HG02885 (cell line): ENCODE measurements at regions not wholly inside any gene's neighbourhood (a gene's known extent, or its start where the extent isn't known, plus 50 kb on each side); places are given as distances from the start of the nearest gene placed in this dataset.

ENCODE experiments used
- ATAC-seq: cut with Tn5 transposase; IDR thresholded peaks from one replicate; pipeline ENCODE4 v1.9.1; 2021; ENCODE audit warnings: mild to moderate bottlenecking; ENCODE audit not compliant: unreplicated experiment, poor library complexity

DNA sequence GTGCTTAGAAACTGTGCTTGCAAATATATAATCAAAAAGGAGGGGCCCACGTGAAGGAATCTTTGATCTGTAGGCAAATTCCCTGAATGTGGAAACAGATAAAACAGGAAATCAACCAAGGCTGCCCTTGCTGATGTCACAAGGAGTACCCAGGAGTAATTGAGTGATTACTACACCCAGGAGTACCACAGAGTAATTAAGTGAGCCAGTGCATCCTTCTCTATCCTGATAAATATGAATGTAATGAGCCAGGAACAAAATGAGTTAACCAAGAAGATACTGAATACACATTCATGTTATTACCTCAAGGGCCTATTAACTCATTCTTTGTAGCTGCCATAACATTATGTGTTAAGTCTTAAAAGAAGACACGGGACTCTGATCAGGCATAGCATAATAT is 87.3 kb upstream of the POU1F1 start:
- ATAC-seq, result no peak

DNA sequence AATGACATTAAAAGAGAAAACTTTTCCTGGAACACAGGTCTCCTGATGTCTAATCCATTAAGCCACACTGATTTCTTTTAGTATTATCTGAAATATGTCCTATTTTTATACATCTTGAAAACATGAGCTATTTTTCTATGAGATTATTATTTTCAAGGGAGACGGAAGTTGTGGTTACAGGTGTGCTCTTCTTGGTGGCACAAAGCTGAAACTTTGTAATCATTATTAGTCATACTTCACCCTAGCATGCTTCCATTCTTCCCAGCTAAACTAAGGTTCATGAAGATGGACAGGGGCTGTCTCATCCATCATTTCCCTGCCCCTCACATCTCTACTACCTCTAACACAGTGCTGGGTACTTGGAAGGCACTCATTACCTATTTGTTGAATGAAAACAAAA is 85.6 kb upstream of the POU1F1 start:
- no peak for ATAC-seq

DNA sequence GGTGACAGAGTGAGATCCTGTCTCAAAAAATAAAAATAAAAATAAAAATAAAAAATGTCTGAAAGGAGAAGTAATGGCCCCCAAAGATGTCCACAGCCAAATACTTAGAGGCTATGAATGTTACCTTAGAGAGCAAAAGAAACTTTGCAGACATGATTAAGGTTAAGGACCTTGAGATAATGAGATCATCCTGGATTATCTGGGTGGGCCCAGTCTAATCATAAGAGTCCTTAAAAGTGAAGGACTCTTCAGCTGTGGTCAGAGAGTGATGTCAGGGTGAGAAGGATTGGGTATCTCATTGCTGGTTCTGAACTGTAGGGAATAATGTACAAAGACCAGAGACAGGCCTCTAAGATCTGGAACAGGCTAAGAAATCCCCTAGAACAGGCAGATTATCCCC is 84.9 kb upstream of the POU1F1 start:
- no peak for ATAC-seq

DNA sequence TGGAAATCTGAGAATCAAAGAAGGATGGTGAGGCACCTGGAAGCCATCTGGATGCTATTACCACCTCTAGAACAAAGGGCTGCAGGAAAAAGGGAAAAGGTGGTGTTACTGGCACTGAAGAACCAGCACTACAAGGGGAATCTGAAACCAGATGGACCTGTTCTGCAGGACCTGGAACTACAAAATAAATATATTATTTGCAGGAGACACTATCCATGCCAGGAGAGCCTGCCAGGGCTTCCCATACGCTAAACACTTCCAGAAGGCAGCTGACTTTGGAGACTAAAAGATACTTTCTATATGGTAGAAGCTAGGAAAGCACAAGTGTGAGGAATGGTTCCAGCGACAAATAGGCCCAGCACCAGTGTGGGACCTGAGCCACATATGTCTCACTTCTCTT is 83.4 kb upstream of the POU1F1 start:
- ATAC-seq, result no peak

DNA sequence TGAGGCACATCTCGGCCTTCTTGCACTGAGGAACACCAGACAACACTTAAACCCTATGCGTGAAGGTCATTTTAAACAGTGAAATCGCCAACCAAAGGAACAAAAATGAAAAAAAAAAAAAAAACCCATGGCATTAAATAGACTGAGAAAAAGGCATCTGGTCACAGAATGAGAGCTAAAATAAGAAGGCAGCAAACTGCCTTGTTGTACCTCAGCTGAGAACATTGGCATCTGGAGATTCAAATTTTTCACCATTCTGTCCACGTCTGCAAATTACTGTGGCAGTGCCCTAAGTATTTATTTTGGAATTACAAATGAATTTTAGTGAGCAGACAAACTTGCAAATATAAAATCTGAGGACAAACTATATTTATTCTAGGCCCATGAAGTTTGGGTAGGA is 82.6 kb upstream of the POU1F1 start:
- ATAC-seq, result no peak

DNA sequence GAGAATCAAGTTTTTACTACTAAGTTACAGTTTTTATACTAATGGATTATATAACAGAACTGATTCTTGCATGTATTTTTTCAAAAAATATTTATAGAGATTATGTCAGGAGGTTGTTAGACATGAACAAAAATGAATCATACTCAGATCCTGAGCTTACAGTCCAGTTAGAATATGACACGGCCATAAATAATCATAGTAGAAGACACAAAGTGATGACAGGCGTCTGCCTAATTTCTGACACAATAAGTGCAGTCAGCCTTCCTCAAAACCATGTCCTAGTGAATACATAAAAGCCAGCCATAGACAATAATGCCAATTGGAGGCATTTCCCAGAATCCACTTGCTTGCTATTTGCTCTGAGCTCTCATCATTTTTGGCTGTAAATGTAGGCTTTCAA is 81.7 kb upstream of the POU1F1 start:
- no peak for ATAC-seq

DNA sequence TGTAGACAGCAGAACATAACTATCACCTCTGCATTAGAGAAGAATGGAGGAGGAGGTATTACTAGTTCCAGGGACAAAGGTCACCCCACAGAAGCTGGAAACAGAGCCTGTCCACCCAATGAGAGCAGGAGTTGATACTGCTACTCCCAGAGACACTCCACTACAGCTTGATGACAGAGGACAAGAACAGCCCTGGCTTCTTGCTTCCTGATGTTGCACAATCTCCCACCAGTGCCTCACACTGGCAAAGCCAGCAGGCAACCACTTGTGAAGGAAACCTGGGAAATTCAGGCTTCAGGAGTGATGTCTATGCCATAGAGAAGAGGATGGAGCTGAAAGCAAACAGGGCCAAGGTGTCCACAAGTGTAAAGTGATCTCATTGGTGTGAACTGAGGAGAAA is 78.0 kb upstream of the POU1F1 start:
- no peak for ATAC-seq

DNA sequence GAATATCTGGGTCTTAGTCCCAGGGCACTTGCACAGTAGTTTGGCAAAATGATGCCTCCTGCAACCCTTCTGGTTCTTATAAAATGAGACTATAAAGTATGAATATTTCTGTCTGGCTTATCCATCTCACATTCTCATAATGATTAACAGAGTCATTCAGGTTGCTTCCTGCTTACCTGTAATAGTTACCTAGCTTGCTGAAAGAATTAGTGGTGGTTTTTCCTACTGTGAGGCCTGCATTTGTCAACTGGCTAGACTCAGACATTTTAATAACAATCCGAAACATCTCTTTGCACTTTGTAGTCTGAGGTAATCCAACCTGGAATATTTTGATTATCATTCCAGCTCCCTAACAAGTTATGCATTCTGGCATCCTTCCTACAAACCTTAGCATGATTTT is 75.6 kb upstream of the POU1F1 start:
- ATAC-seq, result no peak

DNA sequence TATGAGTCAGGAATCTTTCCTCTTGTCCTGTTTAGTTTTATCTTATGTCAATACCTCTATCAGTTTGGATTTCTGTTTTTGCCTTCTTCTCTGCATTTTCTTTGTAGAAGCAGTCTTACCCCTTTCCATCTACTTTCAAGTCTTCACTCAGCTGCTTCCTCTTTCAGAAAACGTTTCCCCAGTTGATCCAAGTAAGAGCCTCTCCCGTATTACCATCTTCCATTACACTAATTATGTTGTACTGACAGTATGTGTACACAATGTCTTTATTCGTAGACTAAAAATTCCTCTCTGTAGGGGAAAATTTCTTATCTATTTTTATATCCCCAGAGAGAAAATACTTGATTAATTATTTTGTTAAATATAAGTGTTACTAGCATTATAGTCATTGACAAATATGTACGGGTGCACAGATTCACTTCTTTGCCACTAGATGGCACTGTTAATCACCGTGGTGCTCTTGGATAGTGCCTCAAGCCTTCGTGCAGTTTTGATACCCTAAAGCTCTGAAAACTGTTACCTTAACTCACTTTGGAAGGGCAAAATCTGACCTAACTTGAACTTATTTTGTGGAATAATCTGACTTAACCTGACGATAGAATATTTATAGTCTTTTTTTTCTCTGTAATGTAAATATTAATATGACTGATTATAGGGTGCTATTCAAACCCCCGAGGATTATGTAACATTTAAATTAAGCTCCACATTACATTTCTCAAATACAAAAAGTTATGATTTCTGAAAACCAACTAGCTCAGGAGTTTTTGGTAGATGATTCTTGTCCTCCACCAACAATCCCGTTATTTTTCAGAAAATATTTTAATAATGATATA is 74.2 kb upstream of the POU1F1 start:
- peak; percentile 99 for ATAC-seq

DNA sequence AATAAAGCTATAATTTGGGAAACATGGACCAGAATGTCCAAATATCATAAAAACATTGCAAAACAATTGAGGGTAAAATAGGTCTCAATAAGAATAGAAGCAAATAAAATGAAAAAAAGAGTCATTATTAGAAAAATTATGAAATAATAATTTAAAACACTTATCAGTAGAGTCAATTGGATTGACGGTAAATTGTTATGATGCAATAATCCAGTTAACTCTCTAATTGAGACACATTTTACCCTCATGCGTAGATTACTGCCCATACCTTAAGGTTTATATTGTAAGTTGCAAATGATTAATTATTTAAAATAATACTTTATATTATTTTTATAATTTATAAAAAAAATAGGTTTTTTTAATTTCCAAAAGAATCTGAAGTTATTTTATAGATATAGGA is 73.4 kb upstream of the POU1F1 start:
- no peak for ATAC-seq

DNA sequence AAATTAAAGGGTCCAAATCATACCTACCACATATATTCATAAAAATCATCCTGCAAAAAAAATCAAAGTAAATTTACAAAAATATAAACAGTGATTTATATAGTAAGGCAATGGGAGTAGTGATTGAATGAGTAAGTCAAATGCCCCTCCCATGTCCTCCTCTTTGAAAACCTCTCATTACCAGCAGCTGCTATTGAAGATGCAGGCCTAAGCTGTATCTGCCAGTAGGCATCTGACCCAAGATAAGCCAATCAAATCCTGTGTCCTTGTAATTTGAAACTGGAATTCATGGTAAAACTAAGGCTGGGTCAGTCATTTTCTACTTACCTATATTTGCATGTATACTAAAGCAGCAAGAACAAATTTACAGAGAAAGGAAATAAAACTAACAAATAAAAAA is 60.4 kb upstream of the POU1F1 start:
- ATAC-seq, result no peak

DNA sequence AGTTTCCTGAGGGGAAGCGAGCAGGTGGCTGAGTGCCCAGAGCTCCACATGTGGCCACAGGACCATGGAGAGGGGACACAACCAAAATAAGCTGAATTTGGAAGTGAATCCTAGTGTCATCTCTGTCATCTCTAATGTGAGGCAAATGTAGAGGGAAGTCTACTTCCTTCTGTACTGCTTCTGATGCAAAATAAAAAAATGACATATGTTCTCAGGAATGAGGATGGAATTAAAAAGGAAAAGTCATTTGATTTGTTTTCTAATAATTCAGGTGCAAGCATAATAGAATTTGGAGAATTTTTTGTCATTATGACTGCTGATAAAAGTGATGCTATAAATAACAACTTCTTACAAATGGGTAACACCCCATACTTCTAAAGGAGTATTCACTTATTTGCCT is 59.5 kb upstream of the POU1F1 start:
- ATAC-seq, result no peak

DNA sequence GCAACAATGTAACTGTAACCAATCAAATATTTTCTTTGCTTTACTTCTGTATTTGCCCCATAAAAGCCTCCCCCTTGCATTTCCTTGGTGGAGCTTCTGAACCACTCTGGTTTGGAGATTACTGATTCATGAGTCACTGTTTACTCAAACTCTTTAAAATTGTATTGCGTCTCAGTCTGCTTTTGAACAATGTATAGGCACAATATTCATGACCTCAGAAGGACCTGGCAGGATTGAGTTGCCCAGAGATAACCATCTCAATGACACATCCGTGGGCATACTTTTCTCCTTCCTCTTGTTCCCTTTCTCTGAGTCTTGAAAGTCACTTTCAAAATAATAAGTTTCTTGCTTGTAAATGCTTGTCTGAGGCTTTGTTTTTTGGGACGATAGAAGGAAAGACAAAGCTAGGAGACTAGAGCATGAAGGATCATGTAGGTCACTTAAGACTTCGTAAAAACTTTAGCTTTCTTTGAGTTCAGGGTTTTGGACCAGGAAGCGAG is 57.1 kb upstream of the POU1F1 start:
- ATAC-seq, result no peak

DNA sequence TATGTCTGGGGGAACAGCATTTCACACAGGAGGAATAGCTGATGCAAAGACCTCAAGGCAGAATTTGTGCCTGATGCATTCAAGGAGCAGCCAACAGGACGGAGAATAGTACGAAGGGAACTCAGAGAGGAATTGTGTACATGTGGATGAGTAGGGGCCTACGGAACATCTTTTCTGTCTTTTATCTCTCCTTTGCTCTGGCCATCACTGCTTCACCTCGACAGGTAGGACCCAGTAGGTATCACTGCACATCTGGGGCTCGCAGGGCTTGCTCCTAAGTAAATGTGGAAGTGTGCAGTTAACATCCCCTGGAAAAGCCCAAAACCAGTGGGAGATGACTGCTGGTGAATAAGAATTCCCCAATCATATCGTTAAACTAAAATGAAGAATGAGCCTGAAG is 56.4 kb upstream of the POU1F1 start:
- ATAC-seq, result no peak

DNA sequence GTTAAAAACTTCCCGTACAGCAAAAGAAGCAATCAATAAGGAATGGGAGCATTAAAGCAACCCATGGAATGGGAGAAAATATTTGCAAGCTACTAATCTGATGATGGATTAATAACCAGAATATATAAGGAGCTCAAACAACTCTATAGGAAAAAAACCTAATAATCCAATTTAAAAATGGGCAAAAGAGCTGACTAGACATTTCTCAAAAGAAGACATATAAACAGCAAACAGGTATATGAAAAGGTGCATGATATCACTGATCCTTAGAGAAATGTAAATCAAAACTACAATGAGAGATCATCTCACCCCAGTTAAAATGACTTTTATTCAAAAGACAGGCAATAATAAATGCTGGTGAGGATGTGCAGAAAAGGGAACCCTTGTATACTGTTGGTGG is 52.7 kb upstream of the POU1F1 start:
- ATAC-seq, result no peak
